HepG2 (cell line): ENCODE measurements at regions not wholly inside any gene's neighbourhood (a gene's known extent, or its start where the extent isn't known, plus 50 kb on each side); places are given as distances from the start of the nearest gene placed in this dataset.

ENCODE experiments used
- HDAC6 ChIP-seq: fragments of 200-600 bp; sonication (generic); IDR thresholded peaks from 2 replicates; pipeline ENCODE4 v1.7.0; 2017; ENCODE audit warnings: mild to moderate bottlenecking, antibody characterized with exemption, low read length, low read depth
- ZFX ChIP-seq: sonication (generic); formaldehyde crosslinking; IDR thresholded peaks from 2 replicates; pipeline ENCODE4 v1.4.0; 2020; ENCODE audit warnings: mild to moderate bottlenecking, low read depth, missing genetic modification reagents, moderate library complexity
- ZNF331 ChIP-seq: sonication (generic); formaldehyde crosslinking; IDR thresholded peaks from 2 replicates; pipeline ENCODE4 v1.4.0; 2020; ENCODE audit warnings: missing genetic modification reagents
- TF ChIP-seq, protein P1 (sequence below): sonication (generic); formaldehyde crosslinking; IDR thresholded peaks from 2 replicates; pipeline ENCODE4 v1.5.0; 2020; ENCODE audit warnings: missing genetic modification reagents
- TF ChIP-seq, protein P2 (sequence below): sonication (generic); formaldehyde crosslinking; IDR thresholded peaks from 2 replicates; pipeline ENCODE4 v1.4.0; 2020; ENCODE audit warnings: missing genetic modification reagents

DNA sequence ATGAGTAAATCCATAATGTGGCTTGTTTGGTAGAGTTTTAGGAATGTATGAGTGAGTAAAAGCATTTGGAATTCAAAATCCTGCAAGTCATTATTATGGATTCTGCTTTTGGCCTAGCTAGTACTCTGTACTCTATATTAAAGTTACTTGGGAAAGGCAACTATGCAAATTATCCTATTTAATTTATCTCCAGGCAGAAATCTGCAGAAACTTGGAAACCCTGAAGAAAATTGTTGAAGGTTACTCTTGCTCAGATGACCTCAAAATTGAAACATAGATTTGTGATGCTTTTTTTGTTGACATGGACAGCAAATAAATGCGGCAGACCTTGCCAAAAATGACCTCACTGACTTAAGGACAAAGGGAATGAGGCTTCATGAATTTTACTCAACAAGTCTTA is 477.1 kb upstream of the EYS start:
- TF ChIP-seq ZFX (no peak), HDAC6 (no peak), ZNF331 (CRISPR knock-in tag) (no peak)
- TF ChIP-seq, protein P1, sequence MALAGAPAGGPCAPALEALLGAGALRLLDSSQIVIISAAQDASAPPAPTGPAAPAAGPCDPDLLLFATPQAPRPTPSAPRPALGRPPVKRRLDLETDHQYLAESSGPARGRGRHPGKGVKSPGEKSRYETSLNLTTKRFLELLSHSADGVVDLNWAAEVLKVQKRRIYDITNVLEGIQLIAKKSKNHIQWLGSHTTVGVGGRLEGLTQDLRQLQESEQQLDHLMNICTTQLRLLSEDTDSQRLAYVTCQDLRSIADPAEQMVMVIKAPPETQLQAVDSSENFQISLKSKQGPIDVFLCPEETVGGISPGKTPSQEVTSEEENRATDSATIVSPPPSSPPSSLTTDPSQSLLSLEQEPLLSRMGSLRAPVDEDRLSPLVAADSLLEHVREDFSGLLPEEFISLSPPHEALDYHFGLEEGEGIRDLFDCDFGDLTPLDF (CRISPR knock-in tag) = no peak
- TF ChIP-seq, protein P2, sequence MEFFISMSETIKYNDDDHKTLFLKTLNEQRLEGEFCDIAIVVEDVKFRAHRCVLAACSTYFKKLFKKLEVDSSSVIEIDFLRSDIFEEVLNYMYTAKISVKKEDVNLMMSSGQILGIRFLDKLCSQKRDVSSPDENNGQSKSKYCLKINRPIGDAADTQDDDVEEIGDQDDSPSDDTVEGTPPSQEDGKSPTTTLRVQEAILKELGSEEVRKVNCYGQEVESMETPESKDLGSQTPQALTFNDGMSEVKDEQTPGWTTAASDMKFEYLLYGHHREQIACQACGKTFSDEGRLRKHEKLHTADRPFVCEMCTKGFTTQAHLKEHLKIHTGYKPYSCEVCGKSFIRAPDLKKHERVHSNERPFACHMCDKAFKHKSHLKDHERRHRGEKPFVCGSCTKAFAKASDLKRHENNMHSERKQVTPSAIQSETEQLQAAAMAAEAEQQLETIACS (CRISPR knock-in tag) = no peak
